NCI-H128 (cell line): ENCODE measurements at regions not wholly inside any gene's neighbourhood (a gene's known extent, or its start where the extent isn't known, plus 50 kb on each side); places are given as distances from the start of the nearest gene placed in this dataset.
"Not testable (repeated sequence)": the region's sequence is repeated elsewhere in the genome, so short reads cannot be mapped to it uniquely, and the experiment has no call there.

Experiments used
- DNase-seq: peaks from one replicate; lab custom pipeline; 2025; ENCODE audit not compliant: unreplicated experiment; lab: John Stamatoyannopoulos, UW

- DNase-seq = no peak
Observed at GRCh38 chr12:63415357-63415756, 252.9 kb downstream of the DPY19L2 start.

- no peak for DNase-seq
Observed at GRCh38 chr12:63410197-63410596, 258.1 kb downstream of the DPY19L2 start.

- DNase-seq = no peak
Observed at GRCh38 chr12:63406781-63407180, 255.8 kb upstream of the AVPR1A start.

- no peak for DNase-seq
Observed at GRCh38 chr12:63404611-63405010, 253.6 kb upstream of the AVPR1A start.

GRCh38 chr12:63403256-63403655 is 252.3 kb upstream of the AVPR1A start:
- no peak for DNase-seq

GRCh38 chr12:63400718-63401117 is 249.7 kb upstream of the AVPR1A start:
- no peak for DNase-seq

GRCh38 chr12:63400318-63400717 is 249.3 kb upstream of the AVPR1A start:
- no peak for DNase-seq

- DNase-seq = no peak
Observed at GRCh38 chr12:63397807-63398206, 246.8 kb upstream of the AVPR1A start.

GRCh38 chr12:63396135-63396534 is 245.1 kb upstream of the AVPR1A start:
- no peak for DNase-seq

- no peak for DNase-seq
Observed at GRCh38 chr12:63394983-63395382, 244.0 kb upstream of the AVPR1A start.

- no peak for DNase-seq
Observed at GRCh38 chr12:63394349-63394748, 243.3 kb upstream of the AVPR1A start.

- DNase-seq = no peak
Observed at GRCh38 chr12:63389211-63389610, 238.2 kb upstream of the AVPR1A start.

GRCh38 chr12:63387771-63388170 is 236.8 kb upstream of the AVPR1A start:
- no peak for DNase-seq

- DNase-seq = no peak
Observed at GRCh38 chr12:63382930-63383329, 231.9 kb upstream of the AVPR1A start.

- DNase-seq = no peak
Observed at GRCh38 chr12:63362791-63363190, 211.8 kb upstream of the AVPR1A start.

- no peak for DNase-seq
Observed at GRCh38 chr12:63362166-63362565, 211.2 kb upstream of the AVPR1A start.

GRCh38 chr12:63354969-63355368 is 204.0 kb upstream of the AVPR1A start:
- no peak for DNase-seq

- no peak for DNase-seq
Observed at GRCh38 chr12:63353559-63353958, 202.6 kb upstream of the AVPR1A start.

- no peak for DNase-seq
Observed at GRCh38 chr12:63351370-63351769, 200.4 kb upstream of the AVPR1A start.

- DNase-seq = no peak
Observed at GRCh38 chr12:63348556-63348955, 197.6 kb upstream of the AVPR1A start.

GRCh38 chr12:63337158-63337557 is 186.2 kb upstream of the AVPR1A start:
- DNase-seq = not testable (repeated sequence)

- no peak for DNase-seq
Observed at GRCh38 chr12:63326260-63326659, 175.3 kb upstream of the AVPR1A start.

- no peak for DNase-seq
Observed at GRCh38 chr12:63325757-63326156, 174.8 kb upstream of the AVPR1A start.

GRCh38 chr12:63323942-63324341 is 172.9 kb upstream of the AVPR1A start:
- DNase-seq = no peak
